ENCODE measurements at regions not wholly inside any gene's neighbourhood (a gene's known extent, or its start where the extent isn't known, plus 50 kb on each side); places are given as distances from the start of the nearest gene placed in this dataset.
A peak's percentile ranks its signal among the peaks of the same experiment; 100 is the strongest.

DNA sequence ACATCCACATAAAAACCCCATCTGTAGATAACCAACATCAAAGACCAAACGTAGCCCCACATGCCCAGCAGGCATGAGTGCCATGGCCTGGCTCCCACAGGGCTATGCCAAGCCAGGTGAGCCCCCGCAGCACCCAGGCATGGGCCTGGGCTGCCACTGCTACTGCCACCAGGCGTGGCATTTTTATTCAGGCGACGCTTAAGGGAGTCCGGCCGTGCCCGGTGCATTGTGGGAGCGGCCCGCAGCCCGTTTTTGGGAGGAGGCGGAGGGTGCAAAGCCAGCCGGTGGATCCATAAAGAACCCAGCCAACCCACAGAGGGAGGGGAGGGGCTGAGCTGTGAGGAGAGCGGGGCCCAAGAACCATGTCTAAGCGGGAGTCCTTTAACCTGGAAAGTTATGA lies 83.6 kb downstream of the XIST start:
- H3K4me3 Mint-ChIP-seq: no peak overlapping the region
- Histone ChIP-seq H3K4me3 (ENCODE audit: low read length) (no peak overlapping the region), H3K4me1 (ENCODE audit: control insufficient read depth in 2 of 2, insufficient read depth in 2 of 2, low read length in 2 of 2) (no peaks in the 10 kb centered on the region), H3K27me3 (ENCODE audit: control insufficient read depth in 2 of 2, insufficient read depth in 2 of 2, low read length in 2 of 2) (no peaks in the 10 kb centered on the region), H3K36me3 (ENCODE audit: control insufficient read depth in 2 of 3, insufficient read depth in 3 of 3, low read length in 3 of 3) (no peaks in the 10 kb centered on the region), H3K27ac (ENCODE audit: low read depth, low read length) (no peak overlapping the region), H3K9me3 (ENCODE audit: control insufficient read depth in 2 of 3, low read length in 3 of 3) (no peaks in the 10 kb centered on the region)
- ATAC-seq (no peak), DNase-seq (no peak)
- H3K27me3 Mint-ChIP-seq: peaks cover 0 to 4% (median 0%) of the 10 kb centered on the region in 5 donors
- H3K4me1 Mint-ChIP-seq: peaks cover 0 to 12% (median 4%) of the 10 kb centered on the region in 7 donors
- peaks cover 0 to 16% (median 2%) of the 10 kb centered on the region in 11 donors for H3K9me3 Mint-ChIP-seq
- ChIA-PET POLR2A (no interaction called here), CTCF (no interaction called here)
- H3K36me3 Mint-ChIP-seq: peaks cover 0 to 4% (median 0%) of the 10 kb centered on the region in 5 donors
- H3K27ac Mint-ChIP-seq: no peak overlapping the region
- intact Hi-C loops (cut with micrococcal nuclease): no loop called here

DNA sequence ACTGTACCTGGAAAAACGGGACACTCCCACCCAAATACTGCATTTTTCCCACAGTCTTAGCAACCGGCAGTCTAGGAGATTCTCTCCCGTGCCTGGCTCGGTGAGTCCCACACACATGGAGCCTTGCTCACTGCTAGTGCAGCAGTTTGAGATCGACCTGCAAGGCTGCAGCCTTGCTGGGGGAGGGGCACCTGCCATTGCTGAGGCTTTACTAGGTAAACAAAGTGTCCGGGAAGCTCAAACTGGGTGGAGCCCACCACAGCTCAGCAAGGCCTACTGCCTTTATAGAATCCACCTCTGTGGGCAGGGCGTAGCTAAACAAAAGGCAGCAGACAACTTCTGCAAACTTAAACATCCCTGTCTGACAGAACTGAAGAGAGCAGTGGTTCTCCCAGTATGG lies 84.4 kb downstream of the XIST start:
- Mint-ChIP-seq H3K9me3 (peaks cover 0 to 16% (median under 1%) of the 10 kb centered on the region in 11 donors), H3K36me3 (peaks cover 0 to under 1% (median 0%) of the 10 kb centered on the region in 5 donors), H3K27me3 (peaks cover 0 to 4% (median 0%) of the 10 kb centered on the region in 5 donors), H3K4me3 (no peak overlapping the region), H3K27ac (no peak overlapping the region), H3K4me1 (peaks cover 0 to 12% (median 4%) of the 10 kb centered on the region in 7 donors)
- ChIA-PET CTCF (no interaction called here), POLR2A (no interaction called here)
- ATAC-seq (no peak), DNase-seq (no peak)
- no peaks in the 10 kb centered on the region for H3K9me3 ChIP-seq (ENCODE audit: control insufficient read depth in 2 of 3, low read length in 3 of 3)
- intact Hi-C loops (cut with micrococcal nuclease): no loop called here
- H3K4me3 ChIP-seq (ENCODE audit: low read length): no peak overlapping the region
- H3K27ac ChIP-seq (ENCODE audit: low read depth, low read length): no peak overlapping the region
- no peaks in the 10 kb centered on the region for H3K4me1 ChIP-seq (ENCODE audit: control insufficient read depth in 2 of 2, insufficient read depth in 2 of 2, low read length in 2 of 2)
- no peaks in the 10 kb centered on the region for H3K36me3 ChIP-seq (ENCODE audit: control insufficient read depth in 2 of 3, insufficient read depth in 3 of 3, low read length in 3 of 3)
- no peaks in the 10 kb centered on the region for H3K27me3 ChIP-seq (ENCODE audit: control insufficient read depth in 2 of 2, insufficient read depth in 2 of 2, low read length in 2 of 2)

DNA sequence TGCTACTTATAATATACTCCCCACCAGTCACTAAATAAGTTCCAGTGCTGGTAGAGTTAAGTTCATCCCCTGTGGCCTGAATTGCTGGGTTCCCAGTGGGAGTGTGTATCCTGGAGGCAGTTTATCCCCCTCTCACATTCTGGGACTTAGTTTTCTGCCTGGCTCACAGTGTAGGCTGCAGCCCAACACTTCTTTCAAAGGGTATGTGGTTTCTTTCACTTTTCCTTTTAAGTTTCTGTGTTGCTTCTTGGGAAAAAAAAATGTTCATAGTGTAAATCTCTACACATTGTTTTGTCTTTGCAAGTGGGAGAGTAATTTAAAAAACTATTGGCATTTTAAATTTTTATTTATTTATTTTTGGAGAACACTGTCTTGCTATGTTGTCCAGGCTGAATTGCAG lies 85.5 kb downstream of the XIST start:
- Histone ChIP-seq H3K27ac (ENCODE audit: low read depth, low read length) (no peak overlapping the region), H3K27me3 (ENCODE audit: control insufficient read depth in 2 of 2, insufficient read depth in 2 of 2, low read length in 2 of 2) (no peaks in the 10 kb centered on the region), H3K36me3 (ENCODE audit: control insufficient read depth in 2 of 3, insufficient read depth in 3 of 3, low read length in 3 of 3) (no peaks in the 10 kb centered on the region), H3K9me3 (ENCODE audit: control insufficient read depth in 2 of 3, low read length in 3 of 3) (no peaks in the 10 kb centered on the region), H3K4me1 (ENCODE audit: control insufficient read depth in 2 of 2, insufficient read depth in 2 of 2, low read length in 2 of 2) (no peaks in the 10 kb centered on the region), H3K4me3 (ENCODE audit: low read length) (no peak overlapping the region)
- Mint-ChIP-seq H3K4me3 (peak overlapping the region in 1 of 10 donors; percentile 61), H3K27me3 (peaks cover 0 to 11% (median 0%) of the 10 kb centered on the region in 5 donors), H3K36me3 (no peaks in the 10 kb centered on the region), H3K9me3 (peaks cover 0 to 13% (median 0%) of the 10 kb centered on the region in 11 donors), H3K4me1 (peaks cover 0 to 12% (median 4%) of the 10 kb centered on the region in 7 donors), H3K27ac (peak overlapping the region in 2 of 9 donors; percentile 34 to 40)
- ChIA-PET POLR2A (no interaction called here), CTCF (no interaction called here)
- DNase-seq (no peak), ATAC-seq (no peak)
- intact Hi-C loops (cut with micrococcal nuclease): no loop called here

DNA sequence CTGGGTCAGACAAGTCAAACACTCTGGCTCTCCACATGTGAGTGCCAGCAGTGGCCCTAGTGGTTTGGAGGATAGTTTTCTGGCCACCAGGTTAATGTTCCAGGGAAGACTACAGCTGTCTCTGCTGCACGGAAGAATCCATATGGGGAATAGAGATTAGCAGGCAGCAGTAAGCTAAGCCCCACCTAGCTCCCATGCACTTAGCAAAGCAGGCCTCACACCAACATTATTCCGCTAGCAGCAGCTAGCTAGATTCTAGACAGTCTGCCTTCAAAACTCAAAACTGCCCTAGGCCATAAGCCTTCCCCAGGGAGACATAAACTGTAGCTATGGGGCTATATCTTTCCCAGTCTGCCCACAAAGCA lies 86.1 kb downstream of the XIST start:
- Mint-ChIP-seq H3K27me3 (peaks cover 0 to 8% (median 0%) of the 10 kb centered on the region in 5 donors), H3K27ac (no peak overlapping the region), H3K4me1 (peaks cover 0 to 12% (median 4%) of the 10 kb centered on the region in 7 donors), H3K4me3 (peak overlapping the region in 1 of 10 donors; percentile 61), H3K36me3 (no peaks in the 10 kb centered on the region), H3K9me3 (peaks cover 0 to 8% (median 0%) of the 10 kb centered on the region in 11 donors)
- Histone ChIP-seq H3K9me3 (ENCODE audit: control insufficient read depth in 2 of 3, low read length in 3 of 3) (no peaks in the 10 kb centered on the region), H3K27me3 (ENCODE audit: control insufficient read depth in 2 of 2, insufficient read depth in 2 of 2, low read length in 2 of 2) (no peaks in the 10 kb centered on the region), H3K36me3 (ENCODE audit: control insufficient read depth in 2 of 3, insufficient read depth in 3 of 3, low read length in 3 of 3) (no peaks in the 10 kb centered on the region), H3K4me3 (ENCODE audit: low read length) (no peak overlapping the region), H3K27ac (ENCODE audit: low read depth, low read length) (no peak overlapping the region), H3K4me1 (ENCODE audit: control insufficient read depth in 2 of 2, insufficient read depth in 2 of 2, low read length in 2 of 2) (no peaks in the 10 kb centered on the region)
- ATAC-seq (no peak), DNase-seq (no peak)
- intact Hi-C loops (cut with micrococcal nuclease): no loop called here
- POLR2A ChIA-PET: no interaction called here
- CTCF ChIA-PET: no interaction called here

DNA sequence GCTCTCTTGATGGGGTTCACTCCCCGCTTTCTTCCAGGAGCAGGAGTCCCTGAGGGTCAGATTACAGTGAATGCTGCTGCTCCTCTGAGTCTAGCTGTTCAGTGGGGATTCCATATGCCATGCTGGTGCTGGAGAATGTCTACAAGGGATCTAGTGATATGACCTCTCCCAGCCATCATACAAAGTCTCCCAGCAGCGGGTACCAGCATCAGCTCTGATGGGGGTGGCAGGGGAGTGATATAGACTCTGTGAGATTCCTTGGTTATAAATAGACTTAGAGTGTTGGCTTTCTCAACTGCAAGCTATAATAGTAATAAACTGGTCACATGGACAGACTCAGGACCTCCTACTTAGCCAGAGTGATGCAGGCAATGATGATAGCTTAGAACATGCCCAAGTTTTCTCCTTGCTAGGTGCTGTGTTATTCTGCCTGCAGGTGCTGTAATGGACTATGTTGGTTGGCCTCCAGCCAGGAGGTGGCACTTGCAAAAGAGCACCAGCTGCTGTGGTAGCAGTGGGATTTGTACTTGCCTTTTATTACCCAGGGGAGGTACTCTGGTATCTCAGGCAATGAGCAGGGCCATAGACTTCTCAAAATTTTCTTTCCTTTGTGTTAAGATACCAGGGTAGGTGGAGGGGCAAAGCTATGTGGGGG lies 86.6 kb downstream of the XIST start:
- no peak overlapping the region for H3K4me3 ChIP-seq (ENCODE audit: low read length)
- ChIA-PET CTCF (no interaction called here), POLR2A (no interaction called here)
- H3K27ac ChIP-seq (ENCODE audit: low read depth, low read length): no peak overlapping the region
- H3K9me3 Mint-ChIP-seq: peaks cover 0 to 10% (median 0%) of the 10 kb centered on the region in 11 donors
- H3K27ac Mint-ChIP-seq: no peak overlapping the region
- no peaks in the 10 kb centered on the region for H3K9me3 ChIP-seq (ENCODE audit: control insufficient read depth in 2 of 3, low read length in 3 of 3)
- H3K4me3 Mint-ChIP-seq: peak overlapping the region in 1 of 10 donors; percentile 24
- H3K27me3 ChIP-seq (ENCODE audit: control insufficient read depth in 2 of 2, insufficient read depth in 2 of 2, low read length in 2 of 2): no peaks in the 10 kb centered on the region
- H3K36me3 Mint-ChIP-seq: no peaks in the 10 kb centered on the region
- H3K36me3 ChIP-seq (ENCODE audit: control insufficient read depth in 2 of 3, insufficient read depth in 3 of 3, low read length in 3 of 3): no peaks in the 10 kb centered on the region
- peaks cover 0 to 8% (median 0%) of the 10 kb centered on the region in 5 donors for H3K27me3 Mint-ChIP-seq
- H3K4me1 ChIP-seq (ENCODE audit: control insufficient read depth in 2 of 2, insufficient read depth in 2 of 2, low read length in 2 of 2): no peaks in the 10 kb centered on the region
- DNase-seq: no peak
- intact Hi-C loops (cut with micrococcal nuclease): no loop called here
- ATAC-seq: no peak
- H3K4me1 Mint-ChIP-seq: peaks cover 0 to 12% (median 4%) of the 10 kb centered on the region in 7 donors

DNA sequence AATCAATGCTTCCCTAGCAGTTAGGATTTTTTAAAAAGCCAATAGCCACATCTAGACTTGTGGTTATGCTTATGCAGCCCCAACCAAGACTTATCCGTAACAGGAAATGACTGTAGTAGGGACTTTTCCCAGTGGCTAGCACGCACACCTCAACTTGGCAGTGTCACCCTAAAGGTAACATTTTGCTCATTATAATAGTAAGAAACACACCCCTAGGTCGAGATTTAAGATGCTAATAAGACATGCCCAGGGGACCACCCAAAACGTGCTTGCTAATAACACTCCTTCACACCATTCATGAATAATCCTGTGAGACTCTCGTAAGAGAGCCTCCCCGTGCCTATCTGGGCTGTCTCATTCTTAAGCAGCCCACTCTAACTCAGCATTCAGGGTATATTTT lies 94.3 kb downstream of the XIST start:
- ChIA-PET POLR2A (no interaction called here), CTCF (no interaction called here)
- Histone ChIP-seq H3K4me1 (ENCODE audit: control insufficient read depth in 2 of 2, insufficient read depth in 2 of 2, low read length in 2 of 2) (no peaks in the 10 kb centered on the region), H3K27me3 (ENCODE audit: control insufficient read depth in 2 of 2, insufficient read depth in 2 of 2, low read length in 2 of 2) (no peaks in the 10 kb centered on the region), H3K27ac (ENCODE audit: low read depth, low read length) (no peak overlapping the region), H3K36me3 (ENCODE audit: control insufficient read depth in 2 of 3, insufficient read depth in 3 of 3, low read length in 3 of 3) (no peaks in the 10 kb centered on the region), H3K9me3 (ENCODE audit: control insufficient read depth in 2 of 3, low read length in 3 of 3) (no peaks in the 10 kb centered on the region), H3K4me3 (ENCODE audit: low read length) (no peak overlapping the region)
- Mint-ChIP-seq H3K4me3 (no peak overlapping the region), H3K4me1 (peaks cover 0 to 10% (median 0%) of the 10 kb centered on the region in 7 donors), H3K27ac (no peak overlapping the region), H3K36me3 (no peaks in the 10 kb centered on the region), H3K27me3 (peaks cover 0 to 21% (median 7%) of the 10 kb centered on the region in 5 donors), H3K9me3 (peaks cover 0 to 10% (median 2%) of the 10 kb centered on the region in 11 donors)
- ATAC-seq: no peak
- intact Hi-C loops (cut with micrococcal nuclease): no loop called here
- DNase-seq: no peak
